HG02884 (cell line): ENCODE measurements at regions not wholly inside any gene's neighbourhood (a gene's known extent, or its start where the extent isn't known, plus 50 kb on each side); places are given as distances from the start of the nearest gene placed in this dataset.

Experiments used
- ATAC-seq: cut with Tn5 transposase; IDR thresholded peaks from one replicate; pipeline ENCODE4 v1.9.1; 2021; ENCODE audit warnings: mild to moderate bottlenecking, moderate library complexity; ENCODE audit not compliant: unreplicated experiment

GRCh38 chr18:24663026-24663425 is 202.6 kb downstream of the HRH4 start:
- no peak for ATAC-seq

- no peak for ATAC-seq
Measured at GRCh38 chr18:24669015-24669414, 208.6 kb downstream of the HRH4 start.

GRCh38 chr18:24669502-24669901 is 209.1 kb downstream of the HRH4 start:
- no peak for ATAC-seq

- ATAC-seq, result no peak
Measured at GRCh38 chr18:24672165-24672941, 211.9 kb downstream of the HRH4 start.

- ATAC-seq, result no peak
Measured at GRCh38 chr18:24674200-24674599, 213.8 kb downstream of the HRH4 start.

GRCh38 chr18:24674605-24675004 is 214.2 kb downstream of the HRH4 start:
- no peak for ATAC-seq

GRCh38 chr18:24677011-24677410 is 216.6 kb downstream of the HRH4 start:
- no peak for ATAC-seq

- ATAC-seq, result no peak
Measured at GRCh38 chr18:24678107-24678506, 217.7 kb downstream of the HRH4 start.

- ATAC-seq, result no peak
Measured at GRCh38 chr18:24678626-24679025, 218.2 kb downstream of the HRH4 start.

- ATAC-seq, result no peak
Measured at GRCh38 chr18:24679062-24679461, 218.6 kb downstream of the HRH4 start.

- ATAC-seq, result no peak
Measured at GRCh38 chr18:24683925-24684324, 223.5 kb downstream of the HRH4 start.

- ATAC-seq, result no peak
Measured at GRCh38 chr18:24685254-24685959, 225.0 kb downstream of the HRH4 start.

GRCh38 chr18:24695168-24695567 is 234.7 kb downstream of the HRH4 start:
- no peak for ATAC-seq

GRCh38 chr18:24702001-24702515 is 241.6 kb downstream of the HRH4 start:
- ATAC-seq, result no peak

GRCh38 chr18:24703316-24703715 is 242.9 kb downstream of the HRH4 start:
- no peak for ATAC-seq

GRCh38 chr18:24704946-24705630 is 244.7 kb downstream of the HRH4 start:
- no peak for ATAC-seq

GRCh38 chr18:24710474-24710873 is 250.0 kb downstream of the HRH4 start:
- no peak for ATAC-seq

GRCh38 chr18:24719791-24720190 is 259.4 kb downstream of the HRH4 start:
- no peak for ATAC-seq

GRCh38 chr18:24721388-24721787 is 261.0 kb downstream of the HRH4 start:
- ATAC-seq, result no peak

- no peak for ATAC-seq
Measured at GRCh38 chr18:24725644-24726415, 265.4 kb downstream of the HRH4 start.
